GM18909 (cell line): ENCODE measurements at regions not wholly inside any gene's neighbourhood (a gene's known extent, or its start where the extent isn't known, plus 50 kb on each side); places are given as distances from the start of the nearest gene placed in this dataset.

Experiments used
- ATAC-seq: cut with Tn5 transposase; IDR thresholded peaks from one replicate; pipeline ENCODE4 v1.9.1; 2021; ENCODE audit warnings: mild to moderate bottlenecking; ENCODE audit not compliant: unreplicated experiment, poor library complexity

GRCh38 chr2:45337481-45337880, 273.6 kb downstream of the SRBD1 start:
- ATAC-seq = no peak

- ATAC-seq = no peak
These were observed 276.9 kb downstream of the SRBD1 start for GRCh38 chr2:45334205-45334604.

GRCh38 chr2:45332567-45332966, 278.5 kb downstream of the SRBD1 start:
- no peak for ATAC-seq

- ATAC-seq = no peak
These were observed 279.0 kb downstream of the SRBD1 start for GRCh38 chr2:45332094-45332493.

- ATAC-seq = no peak
These were observed 279.7 kb downstream of the SRBD1 start for GRCh38 chr2:45331410-45331786.

- ATAC-seq = no peak
These were observed 280.2 kb downstream of the SRBD1 start for GRCh38 chr2:45330637-45331409.

GRCh38 chr2:45330108-45330507, 281.0 kb downstream of the SRBD1 start:
- no peak for ATAC-seq

- ATAC-seq = no peak
These were observed 281.9 kb downstream of the SRBD1 start for GRCh38 chr2:45329045-45329677.

GRCh38 chr2:45328264-45328870, 282.7 kb downstream of the SRBD1 start:
- no peak for ATAC-seq

- ATAC-seq = no peak
These were observed 287.7 kb downstream of the SRBD1 start for GRCh38 chr2:45323344-45323743.

- ATAC-seq = no peak
These were observed 290.1 kb downstream of the SRBD1 start for GRCh38 chr2:45320956-45321355.

- no peak for ATAC-seq
These were observed 291.2 kb downstream of the SRBD1 start for GRCh38 chr2:45319683-45320455.

- ATAC-seq = no peak
These were observed 292.4 kb downstream of the SRBD1 start for GRCh38 chr2:45318686-45319085.

- ATAC-seq = no peak
These were observed 294.3 kb downstream of the SRBD1 start for GRCh38 chr2:45316576-45317338.

- ATAC-seq = no peak
These were observed 295.2 kb downstream of the SRBD1 start for GRCh38 chr2:45315861-45316260.

GRCh38 chr2:45312275-45312674, 298.8 kb downstream of the SRBD1 start:
- no peak for ATAC-seq

- no peak for ATAC-seq
These were observed 299.5 kb downstream of the SRBD1 start for GRCh38 chr2:45311559-45311958.

GRCh38 chr2:45307147-45307546, 297.9 kb upstream of the SIX2 start:
- no peak for ATAC-seq

GRCh38 chr2:45305599-45305998, 296.3 kb upstream of the SIX2 start:
- ATAC-seq = no peak
